ENCODE measurements at regions not wholly inside any gene's neighbourhood (a gene's known extent, or its start where the extent isn't known, plus 50 kb on each side); places are given as distances from the start of the nearest gene placed in this dataset.

- TF ChIP-seq, protein P1, sequence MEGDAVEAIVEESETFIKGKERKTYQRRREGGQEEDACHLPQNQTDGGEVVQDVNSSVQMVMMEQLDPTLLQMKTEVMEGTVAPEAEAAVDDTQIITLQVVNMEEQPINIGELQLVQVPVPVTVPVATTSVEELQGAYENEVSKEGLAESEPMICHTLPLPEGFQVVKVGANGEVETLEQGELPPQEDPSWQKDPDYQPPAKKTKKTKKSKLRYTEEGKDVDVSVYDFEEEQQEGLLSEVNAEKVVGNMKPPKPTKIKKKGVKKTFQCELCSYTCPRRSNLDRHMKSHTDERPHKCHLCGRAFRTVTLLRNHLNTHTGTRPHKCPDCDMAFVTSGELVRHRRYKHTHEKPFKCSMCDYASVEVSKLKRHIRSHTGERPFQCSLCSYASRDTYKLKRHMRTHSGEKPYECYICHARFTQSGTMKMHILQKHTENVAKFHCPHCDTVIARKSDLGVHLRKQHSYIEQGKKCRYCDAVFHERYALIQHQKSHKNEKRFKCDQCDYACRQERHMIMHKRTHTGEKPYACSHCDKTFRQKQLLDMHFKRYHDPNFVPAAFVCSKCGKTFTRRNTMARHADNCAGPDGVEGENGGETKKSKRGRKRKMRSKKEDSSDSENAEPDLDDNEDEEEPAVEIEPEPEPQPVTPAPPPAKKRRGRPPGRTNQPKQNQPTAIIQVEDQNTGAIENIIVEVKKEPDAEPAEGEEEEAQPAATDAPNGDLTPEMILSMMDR (IDR thresholded peaks at IDR 0.05; ENCODE audit: low read depth, low read length, missing control alignments) = no peak
- H3K27ac ChIP-seq = no peak overlapping the region
- DNase-seq = no peak
- in situ Hi-C loops (cut with HindIII; ENCODE audit: low pct_ligation_motif_present, low sequenced_read_pairs) = no loop called here
- H3K27me3 ChIP-seq (replicated peaks) = no peaks in the 10 kb centered on the region
- no peak overlapping the region for H3K4me3 ChIP-seq (ENCODE audit: low read depth, low read length)
- H3K36me3 ChIP-seq (replicated peaks) = no peaks in the 10 kb centered on the region
Observed at GRCh38 chr5:123814801-123815470, 303.0 kb downstream of the CSNK1G3 start.

GRCh38 chr5:123813937-123814624 is 302.1 kb downstream of the CSNK1G3 start:
- no peak overlapping the region for H3K27ac ChIP-seq
- in situ Hi-C loops (cut with HindIII; ENCODE audit: low pct_ligation_motif_present, low sequenced_read_pairs) = no loop called here

GRCh38 chr5:123813264-123813663 is 301.3 kb downstream of the CSNK1G3 start:
- no peak for DNase-seq
- Histone ChIP-seq H3K36me3 (replicated peaks) (no peaks in the 10 kb centered on the region), H3K27ac (no peak overlapping the region), H3K27me3 (replicated peaks) (no peaks in the 10 kb centered on the region), H3K4me3 (ENCODE audit: low read depth, low read length) (no peak overlapping the region)
- in situ Hi-C loops (cut with HindIII; ENCODE audit: low pct_ligation_motif_present, low sequenced_read_pairs) = no loop called here
- TF ChIP-seq, protein P1 (IDR thresholded peaks at IDR 0.05; ENCODE audit: low read depth, low read length, missing control alignments) = no peak

More at GRCh38 chr5:123813937-123814624, 302.1 kb downstream of the CSNK1G3 start:
- Histone ChIP-seq H3K27me3 (replicated peaks) (no peaks in the 10 kb centered on the region), H3K4me3 (ENCODE audit: low read depth, low read length) (no peak overlapping the region), H3K36me3 (replicated peaks) (no peaks in the 10 kb centered on the region)
- no peak for DNase-seq
- TF ChIP-seq, protein P1 (IDR thresholded peaks at IDR 0.05; ENCODE audit: low read depth, low read length, missing control alignments) = no peak

DNA sequence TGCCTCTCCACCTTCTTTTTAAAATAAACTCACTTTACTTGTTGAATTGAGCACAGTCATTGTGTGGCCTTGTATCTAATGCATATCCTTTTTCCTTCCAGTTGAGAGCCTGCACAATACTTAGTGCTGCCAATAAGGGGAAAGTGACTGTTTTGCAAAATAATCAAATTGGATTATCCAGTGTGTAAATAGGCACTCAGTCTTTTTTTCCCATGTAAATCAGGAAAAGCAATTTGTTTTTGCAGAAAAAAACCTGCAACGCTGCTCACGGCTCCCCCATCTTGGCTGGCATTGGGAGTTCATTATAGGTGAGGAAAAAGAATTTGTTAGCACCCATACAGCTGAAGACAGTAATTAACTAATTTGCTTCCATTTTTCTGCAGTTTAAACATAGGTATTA is 299.9 kb downstream of the CSNK1G3 start:
- Histone ChIP-seq H3K27me3 (replicated peaks) (no peaks in the 10 kb centered on the region), H3K4me3 (ENCODE audit: low read depth, low read length) (no peak overlapping the region), H3K36me3 (replicated peaks) (no peaks in the 10 kb centered on the region), H3K27ac (no peak overlapping the region)
- DNase-seq = no peak
- in situ Hi-C loops (cut with HindIII; ENCODE audit: low pct_ligation_motif_present, low sequenced_read_pairs) = no loop called here
- TF ChIP-seq, protein P1 (IDR thresholded peaks at IDR 0.05; ENCODE audit: low read depth, low read length, missing control alignments) = no peak

DNA sequence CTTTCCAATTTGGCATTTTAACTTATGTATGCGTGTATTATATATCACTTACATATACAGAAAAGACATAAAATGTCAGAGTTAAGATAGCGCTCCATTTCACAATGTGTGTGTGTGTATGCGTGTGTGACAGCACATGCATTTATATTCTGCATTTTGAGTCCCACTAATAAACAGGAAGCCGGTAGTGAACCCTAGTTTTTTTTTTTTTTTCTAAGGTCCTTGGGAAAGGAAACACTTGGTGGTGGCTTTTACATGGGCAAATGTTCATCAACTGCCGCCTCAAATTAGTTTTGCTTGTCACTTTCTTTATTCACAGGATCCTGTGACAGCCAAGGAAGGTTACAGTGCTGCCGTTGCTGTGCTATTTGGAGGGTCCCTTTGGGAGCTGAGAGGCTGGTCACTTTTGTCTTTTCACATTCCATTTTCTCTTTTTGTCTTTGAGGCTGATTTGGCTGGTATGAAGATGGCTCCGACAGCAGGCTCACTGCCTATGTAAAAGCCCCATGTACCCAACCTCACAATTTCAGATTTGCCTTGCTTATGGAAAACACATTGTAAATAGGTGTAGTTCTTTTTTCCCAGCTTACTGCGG is 298.9 kb downstream of the CSNK1G3 start:
- in situ Hi-C loops (cut with HindIII; ENCODE audit: low pct_ligation_motif_present, low sequenced_read_pairs) = no loop called here
- no peaks in the 10 kb centered on the region for H3K36me3 ChIP-seq (replicated peaks)
- no peak overlapping the region for H3K27ac ChIP-seq
- TF ChIP-seq, protein P1 (IDR thresholded peaks at IDR 0.05; ENCODE audit: low read depth, low read length, missing control alignments) = no peak
- DNase-seq = no peak
- no peak overlapping the region for H3K4me3 ChIP-seq (ENCODE audit: low read depth, low read length)
- no peaks in the 10 kb centered on the region for H3K27me3 ChIP-seq (replicated peaks)
